HG03378 (cell line): ENCODE measurements at regions not wholly inside any gene's neighbourhood (a gene's known extent, or its start where the extent isn't known, plus 50 kb on each side); places are given as distances from the start of the nearest gene placed in this dataset.

Experiments used
- ATAC-seq: cut with Tn5 transposase; IDR thresholded peaks from one replicate; pipeline ENCODE4 v1.9.1; 2021; ENCODE audit warnings: mild to moderate bottlenecking, moderate library complexity; ENCODE audit not compliant: unreplicated experiment

DNA sequence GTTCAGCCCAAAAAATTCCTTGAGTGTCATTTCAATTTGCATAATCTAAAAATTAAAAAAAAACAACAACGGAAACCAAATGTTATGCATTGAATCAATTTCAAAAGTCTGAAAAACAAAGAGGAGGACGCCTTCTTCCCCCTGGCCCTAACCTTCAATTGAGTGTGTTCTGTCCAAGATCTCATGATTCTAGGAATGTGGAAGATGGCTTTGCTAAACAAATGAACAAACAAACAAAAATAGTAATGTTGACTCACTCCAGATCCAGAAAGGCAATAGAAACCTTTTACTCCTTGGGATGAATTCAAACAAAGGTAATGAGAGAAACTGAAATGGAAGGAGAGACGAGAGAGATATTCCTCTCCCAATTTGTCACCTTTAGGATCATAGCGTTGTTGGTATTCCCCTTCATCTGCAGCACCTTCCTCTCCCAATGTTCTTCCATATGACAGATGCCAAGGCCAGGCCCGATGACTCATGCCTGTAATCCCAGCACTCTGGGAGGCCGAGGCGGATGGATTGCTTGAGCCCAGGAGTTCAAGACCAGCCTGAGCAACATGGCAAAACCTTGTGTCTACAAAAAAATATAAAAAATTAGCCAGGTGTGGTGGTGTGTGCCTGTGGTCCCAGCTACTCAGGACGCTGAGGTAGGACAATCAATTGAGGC is 109.2 kb upstream of the ADGRF1 start:
- no peak for ATAC-seq

DNA sequence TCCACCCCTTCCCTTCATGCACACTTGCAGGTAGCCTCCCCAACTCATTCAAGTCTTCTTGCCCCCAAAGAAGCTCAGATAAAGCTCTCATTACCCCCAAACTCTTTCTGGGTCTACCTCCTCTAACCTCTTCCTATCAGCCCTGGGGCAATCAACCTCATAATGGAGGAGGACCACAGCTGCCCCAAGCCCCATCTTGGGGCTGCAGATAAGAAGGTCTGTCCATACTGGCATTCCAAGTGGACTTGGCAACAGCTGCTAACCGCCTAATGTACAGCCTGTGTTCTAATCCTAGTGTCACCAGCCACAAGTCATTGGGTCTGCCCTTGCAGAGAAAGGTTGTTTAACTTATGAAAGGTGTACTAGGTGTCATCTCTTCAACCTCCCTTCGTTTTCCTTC is 107.4 kb upstream of the ADGRF1 start:
- no peak for ATAC-seq

DNA sequence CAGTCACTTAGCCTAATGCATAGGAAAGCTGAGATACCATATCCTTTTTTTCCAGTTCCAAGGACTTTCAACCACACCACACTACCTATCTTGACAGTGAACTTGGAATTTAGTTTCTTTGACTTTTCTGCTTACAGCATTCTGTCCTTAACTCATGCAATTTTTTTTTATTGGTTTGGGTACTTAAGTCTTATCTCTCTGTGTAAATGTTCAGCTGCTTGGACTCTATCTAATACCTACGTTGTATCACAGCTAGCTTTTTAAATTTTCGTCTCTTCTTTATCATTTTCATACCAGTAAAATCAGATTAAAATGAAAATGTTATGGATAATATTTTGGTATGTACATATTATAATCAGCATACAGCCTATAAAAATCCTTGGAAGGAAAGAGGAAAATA is 106.9 kb upstream of the ADGRF1 start:
- ATAC-seq = no peak

DNA sequence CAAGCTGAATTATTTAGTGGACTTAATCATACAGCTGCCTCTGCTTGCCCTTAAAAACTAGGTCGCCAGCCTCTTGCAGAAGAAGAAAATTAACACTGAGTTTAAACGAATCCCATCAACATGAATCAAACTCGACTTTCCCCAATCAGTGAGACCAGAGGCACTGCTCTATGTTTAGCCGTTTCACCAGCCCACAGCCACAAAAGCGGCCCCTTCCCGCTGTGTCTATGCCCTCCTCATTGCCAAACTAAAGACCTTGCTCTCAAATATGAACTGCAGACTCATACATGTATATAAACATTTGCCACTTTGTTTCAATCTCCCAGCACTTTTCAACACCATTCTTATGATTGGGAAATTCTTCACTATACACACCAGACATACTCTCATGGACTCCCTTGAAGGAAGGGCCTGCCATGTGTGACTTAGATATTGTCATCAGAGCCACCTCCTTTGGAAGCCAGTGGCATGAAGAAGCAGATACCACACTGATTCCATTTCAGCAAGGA is 105.8 kb upstream of the ADGRF1 start:
- no peak for ATAC-seq

DNA sequence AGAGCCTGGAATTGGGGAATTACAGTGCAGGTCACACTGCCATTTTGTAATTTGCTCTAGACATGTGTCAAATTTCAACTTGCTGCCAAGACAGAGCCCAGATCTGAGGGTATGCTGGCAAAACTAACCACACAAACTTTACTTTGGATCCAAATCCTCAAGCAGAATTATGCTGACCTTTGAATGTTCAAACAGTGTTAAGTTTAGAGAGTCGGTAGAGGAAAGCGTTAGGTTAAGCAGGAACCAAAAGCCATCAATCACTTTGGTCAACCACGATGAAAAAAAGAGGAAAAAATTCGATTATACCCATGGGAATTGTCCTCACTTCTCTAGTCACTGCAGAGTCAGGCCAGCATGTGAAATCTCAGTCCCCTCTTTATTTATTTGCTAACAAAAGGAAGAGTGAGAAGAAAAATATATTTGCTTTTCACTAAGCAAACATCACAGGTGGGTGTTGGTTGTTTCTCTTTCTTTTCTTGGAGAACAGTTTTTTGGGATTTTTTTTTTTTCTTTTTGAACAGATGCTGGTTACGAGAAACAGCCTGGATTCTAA is 105.1 kb upstream of the ADGRF1 start:
- ATAC-seq = no peak

DNA sequence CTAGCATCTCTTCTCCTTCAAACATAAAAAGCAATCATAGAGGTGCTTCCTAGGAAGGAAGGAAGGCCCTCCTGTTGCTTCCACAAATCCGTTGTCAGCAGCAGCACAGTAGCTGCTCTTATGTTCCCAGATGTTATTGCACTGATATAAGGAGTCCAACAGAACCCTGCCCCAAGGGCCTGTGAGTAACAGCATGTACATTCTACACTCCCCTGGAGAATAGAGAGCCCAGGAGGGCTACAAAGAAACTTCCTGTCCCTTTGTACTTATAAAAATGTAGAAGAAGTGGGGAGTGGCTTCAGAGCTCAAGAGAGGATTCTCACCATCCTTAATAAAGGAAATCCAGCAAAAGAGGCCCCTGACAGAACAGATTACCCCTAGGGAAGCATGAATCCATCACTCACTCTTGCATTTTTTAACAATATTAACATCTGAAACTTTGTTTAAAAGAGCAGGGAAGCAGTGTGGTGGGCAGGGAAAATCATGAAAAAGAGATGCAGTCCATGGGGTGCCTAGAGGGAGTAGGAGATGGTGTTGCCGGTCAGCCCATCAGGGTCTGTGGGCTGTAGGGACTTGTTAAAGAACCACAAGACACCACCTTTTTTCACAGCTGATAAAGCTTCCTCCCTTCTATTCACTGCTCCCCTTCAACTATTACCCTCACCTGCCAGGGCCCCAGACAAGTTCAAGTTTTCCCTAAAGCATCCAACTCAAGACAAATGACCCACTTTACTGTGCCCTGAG is 104.5 kb upstream of the ADGRF1 start:
- no peak for ATAC-seq

DNA sequence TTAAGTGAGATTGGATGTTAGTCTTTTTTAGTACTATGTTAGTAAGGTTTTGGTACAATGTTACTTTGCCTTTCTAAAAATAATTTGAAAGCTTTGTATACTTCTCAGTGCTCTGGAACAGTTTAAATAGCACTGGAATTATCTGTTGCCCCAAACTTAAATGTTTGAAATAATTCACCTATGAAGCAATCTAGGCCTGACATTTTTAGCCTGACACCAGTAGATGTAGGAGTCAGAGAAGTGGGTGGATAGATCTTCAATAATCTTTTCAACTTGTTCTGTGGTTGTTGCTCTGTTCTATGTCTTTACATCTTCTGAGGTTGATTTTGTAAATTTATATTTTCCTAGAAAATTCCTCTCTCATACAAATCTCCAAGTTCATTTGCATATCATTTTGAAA is 103.1 kb upstream of the ADGRF1 start:
- ATAC-seq = no peak

DNA sequence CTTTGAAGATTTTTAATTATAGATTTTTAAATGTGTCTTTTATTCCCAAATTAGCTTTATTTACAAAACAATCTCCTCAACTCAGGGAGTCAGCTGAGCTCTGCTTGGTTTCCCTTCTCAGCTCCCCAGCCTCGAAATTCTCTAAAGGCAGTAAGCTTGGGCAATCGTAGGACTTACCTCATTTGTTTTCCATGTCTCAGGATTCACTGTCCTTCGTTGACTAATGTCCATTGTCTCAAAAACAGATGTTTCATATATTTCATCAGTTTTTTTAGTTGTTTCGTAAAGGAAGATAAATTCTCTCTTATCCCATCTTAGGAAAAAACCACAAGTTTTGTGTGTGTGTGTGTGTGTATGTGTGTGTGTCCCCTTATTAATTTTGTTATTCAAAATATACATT is 102.2 kb upstream of the ADGRF1 start:
- ATAC-seq = no peak

DNA sequence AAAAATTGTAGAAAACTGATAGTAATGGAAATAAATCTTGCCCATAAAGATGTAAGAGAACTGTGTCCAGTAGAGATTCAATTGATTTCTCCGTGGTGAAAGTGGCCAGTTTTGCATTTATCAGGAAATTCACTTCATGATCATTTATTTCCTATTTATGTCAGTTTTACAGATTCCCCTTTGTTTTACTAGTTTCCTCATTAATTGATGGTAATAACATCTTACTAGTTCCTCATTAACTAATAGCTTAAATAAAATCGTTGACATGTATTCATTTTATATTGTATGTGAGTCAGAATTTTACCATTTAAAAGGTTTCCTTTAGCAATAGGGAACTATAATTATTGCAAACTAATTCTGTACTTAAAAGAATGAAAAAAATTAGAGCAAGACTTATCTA is 99.8 kb upstream of the ADGRF1 start:
- ATAC-seq = no peak

DNA sequence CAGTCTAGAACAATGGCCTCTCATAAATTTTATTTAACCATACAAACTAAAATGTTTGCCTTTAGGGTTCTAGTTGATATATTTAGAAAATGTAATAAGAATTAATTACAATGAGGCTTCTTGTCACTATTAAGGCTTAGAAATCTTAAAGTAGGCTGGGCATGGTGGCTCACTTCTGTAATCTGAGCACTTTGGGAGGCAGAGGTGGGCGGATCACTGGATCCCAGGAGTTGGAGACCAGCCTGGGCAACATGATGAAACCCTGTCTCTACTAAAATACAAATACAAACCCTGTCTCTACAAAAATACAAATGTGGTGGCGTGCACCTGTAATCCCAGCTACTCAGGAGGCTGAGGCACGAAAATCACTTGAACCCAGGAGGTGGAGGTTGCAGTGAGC is 99.0 kb upstream of the ADGRF1 start:
- ATAC-seq = no peak

DNA sequence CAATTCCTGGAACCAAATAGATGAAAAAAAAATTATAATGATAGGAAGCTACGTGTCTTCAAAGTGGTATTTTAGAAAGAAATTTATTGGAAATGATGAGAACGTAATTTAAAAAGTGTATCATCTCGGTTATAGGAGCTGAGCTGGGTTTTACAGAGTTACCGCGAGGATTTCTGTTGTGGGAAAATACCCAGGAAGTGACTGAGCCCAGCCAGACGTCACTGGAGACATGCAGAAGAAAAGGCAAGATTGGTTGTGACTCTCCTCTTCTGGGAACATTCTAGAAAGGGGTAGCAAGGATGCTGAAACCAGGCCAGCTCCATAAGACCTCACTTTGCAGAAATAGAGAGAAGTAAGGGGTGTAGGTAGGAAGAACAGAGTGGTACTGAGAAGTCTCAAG is 95.9 kb upstream of the ADGRF1 start:
- ATAC-seq = no peak

DNA sequence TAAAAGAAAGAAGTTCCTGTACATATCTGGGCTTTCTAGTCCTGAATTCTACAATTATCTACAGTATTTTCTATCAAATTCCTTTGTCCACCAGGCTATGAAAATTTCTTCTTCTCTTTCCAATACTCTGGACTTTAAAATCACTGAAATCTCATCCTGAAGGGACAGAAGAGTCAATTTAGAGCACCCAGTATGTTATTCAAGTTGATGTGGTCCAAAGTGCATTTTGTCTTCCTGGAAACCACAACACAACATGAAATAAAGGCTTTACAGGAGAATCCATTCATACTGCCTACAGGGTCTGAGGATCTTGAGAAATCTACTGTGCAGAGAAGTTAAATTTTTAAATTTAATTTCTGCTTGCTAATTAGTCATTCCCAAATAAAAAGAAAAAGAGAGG is 94.9 kb upstream of the ADGRF1 start:
- no peak for ATAC-seq

DNA sequence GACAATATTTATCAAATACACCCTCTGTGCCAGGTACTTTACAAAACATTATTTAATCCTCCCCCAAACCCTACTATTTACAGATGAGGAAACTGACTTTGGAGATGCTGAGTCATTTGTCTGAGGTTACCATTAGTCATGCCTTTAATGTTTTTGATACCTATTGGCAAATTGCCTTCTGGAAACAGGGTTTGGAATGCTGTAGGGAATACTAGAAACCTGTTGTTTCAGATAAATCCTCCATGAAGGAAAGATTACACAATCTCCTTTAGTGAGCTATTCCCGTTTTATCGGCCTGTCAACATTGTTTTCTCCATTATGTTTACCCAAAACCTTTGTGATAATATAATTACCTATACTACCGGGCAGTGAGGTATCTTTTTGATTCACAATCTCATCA is 93.6 kb upstream of the ADGRF1 start:
- ATAC-seq = no peak

DNA sequence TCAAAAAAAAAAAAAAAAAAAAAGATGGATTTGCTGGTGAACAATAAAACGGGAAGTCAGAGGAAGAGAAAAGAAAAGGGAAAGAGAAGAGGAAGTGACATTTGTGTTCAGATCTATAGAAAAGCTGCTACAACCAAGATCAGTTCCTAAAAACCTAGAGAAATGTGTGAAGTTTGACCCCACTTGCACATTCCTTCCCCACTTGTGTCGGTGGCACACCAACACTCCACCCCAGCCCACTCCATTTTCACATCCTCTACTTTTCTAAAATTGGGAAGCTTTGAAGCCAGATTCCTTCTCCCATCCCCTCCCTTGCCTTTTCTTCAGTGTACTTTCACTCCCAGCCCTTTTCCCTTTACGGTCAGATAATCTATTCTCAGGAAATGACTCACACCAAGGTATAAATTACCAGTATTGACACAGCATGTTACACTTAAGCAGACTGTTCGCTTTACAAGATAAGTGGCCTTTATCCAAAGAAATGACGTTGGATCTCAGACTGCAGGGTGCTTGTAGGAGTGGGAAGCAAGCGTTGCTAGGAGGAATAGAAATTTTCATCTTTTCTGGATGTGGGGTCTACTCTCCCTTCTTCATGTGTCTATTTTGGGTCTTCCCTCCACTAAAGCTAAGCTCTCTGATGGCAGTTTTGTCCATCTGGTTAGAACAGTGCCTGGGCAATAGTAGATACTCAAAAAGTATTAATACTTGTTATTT is 92.5 kb upstream of the ADGRF1 start:
- no peak for ATAC-seq

DNA sequence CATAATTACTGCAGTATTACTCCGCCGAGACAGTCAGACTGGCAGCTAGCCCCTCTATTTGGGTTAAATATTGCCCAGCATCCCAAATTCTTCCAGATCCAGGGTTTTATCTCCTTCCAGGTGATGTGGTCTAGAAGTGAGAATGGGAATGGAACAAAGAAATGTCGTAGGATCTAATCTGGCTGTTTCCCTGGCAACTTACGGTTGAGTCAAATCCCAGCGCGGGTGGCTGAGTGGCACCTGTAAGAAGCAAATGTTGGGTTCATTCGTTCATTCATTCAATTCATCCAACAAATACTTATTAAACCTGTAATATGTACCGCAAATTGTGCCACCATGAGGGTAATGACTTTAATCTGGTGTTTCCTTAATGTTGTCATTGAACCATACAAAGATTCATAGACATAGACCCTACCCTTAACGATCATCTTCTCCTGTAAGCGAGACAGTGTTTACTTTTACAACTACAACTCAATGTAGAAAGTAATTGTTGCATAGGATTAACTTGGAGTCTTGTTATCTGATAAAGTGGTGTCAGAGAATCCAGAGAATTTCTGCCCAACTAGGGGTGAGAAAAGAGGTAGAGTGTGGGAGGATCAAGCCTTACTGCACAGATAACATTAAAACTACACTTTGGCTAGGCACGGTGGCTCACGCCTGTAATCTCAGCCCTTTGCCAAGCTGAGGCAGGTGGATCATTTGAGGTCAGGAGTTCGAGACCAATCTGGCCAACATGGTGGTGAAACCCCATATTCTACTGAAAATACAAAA is 91.3 kb upstream of the ADGRF1 start:
- ATAC-seq = no peak

DNA sequence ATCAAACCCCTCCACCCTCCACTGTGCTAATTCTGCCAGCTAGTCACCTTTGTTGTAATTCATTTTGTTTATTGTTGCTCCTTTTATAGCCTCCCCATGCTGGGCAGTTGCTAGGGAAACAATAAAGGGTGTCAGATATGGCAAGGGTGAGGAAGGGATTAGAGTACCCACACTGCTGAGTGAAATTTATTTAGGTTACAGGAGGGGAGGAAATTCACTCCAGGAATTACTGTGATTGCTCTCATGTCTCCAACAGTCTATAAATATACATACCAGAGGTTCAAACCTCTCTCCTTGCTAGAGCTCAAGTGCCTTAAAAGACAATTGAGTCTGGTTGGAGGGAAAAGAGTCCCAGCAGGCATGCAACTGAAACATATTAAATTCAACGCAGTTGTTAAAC is 90.6 kb upstream of the ADGRF1 start:
- no peak for ATAC-seq

DNA sequence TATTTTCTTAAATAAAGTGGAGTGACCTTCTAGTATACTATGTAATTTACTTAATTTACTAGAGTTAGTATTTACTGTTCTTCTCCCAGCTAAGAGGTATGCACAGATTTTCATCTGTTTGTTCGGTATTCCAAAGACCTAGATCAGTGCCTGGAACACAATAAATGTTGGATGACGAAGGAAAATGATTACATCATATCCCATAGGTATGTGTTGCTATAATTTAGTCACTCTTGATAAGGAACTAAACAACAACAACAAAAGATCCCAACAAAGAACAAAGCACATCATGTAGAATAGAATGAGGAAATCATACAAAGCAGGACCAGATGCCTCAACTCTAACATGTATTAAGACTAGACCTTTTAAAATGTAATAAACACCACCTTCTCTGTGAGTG is 89.6 kb upstream of the ADGRF1 start:
- no peak for ATAC-seq

DNA sequence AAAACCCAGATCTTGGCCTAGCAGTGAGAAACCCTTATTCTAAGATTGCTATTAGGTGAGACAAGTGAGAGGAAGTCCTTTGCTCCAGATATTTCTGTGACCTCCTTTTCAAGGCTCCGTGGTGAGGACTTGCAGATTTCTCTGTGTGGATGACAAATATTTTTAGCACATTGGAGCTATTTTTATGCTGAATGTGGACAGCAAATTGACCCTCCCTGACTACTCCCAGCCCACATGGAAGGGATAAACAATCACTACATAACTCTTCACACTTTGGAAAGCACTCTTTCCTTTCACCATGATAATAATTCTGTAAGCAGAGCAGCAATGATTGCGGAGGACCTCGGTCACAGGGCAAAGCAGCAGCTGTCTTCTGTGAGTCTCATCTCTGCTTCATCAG is 88.0 kb upstream of the ADGRF1 start:
- ATAC-seq = no peak

DNA sequence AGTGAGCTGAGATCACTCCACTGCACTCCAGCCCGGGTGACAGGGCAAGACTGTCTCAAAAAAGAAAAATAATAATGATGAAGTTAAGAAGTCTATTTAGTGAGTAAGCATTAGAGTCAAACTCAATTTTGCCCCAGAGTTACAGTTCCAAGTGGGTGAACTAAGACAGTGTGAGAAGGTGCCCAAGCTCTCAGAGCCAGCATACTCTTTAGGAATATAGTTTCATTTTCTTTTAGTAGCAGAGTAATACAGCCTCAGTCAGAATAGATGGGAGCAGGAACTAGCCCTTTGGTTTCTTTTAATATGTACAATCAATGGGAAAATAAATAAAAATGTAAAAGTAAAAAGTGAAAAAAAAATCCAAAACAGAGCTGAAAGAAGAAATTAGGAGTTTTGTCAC is 87.0 kb upstream of the ADGRF1 start:
- ATAC-seq = no peak

DNA sequence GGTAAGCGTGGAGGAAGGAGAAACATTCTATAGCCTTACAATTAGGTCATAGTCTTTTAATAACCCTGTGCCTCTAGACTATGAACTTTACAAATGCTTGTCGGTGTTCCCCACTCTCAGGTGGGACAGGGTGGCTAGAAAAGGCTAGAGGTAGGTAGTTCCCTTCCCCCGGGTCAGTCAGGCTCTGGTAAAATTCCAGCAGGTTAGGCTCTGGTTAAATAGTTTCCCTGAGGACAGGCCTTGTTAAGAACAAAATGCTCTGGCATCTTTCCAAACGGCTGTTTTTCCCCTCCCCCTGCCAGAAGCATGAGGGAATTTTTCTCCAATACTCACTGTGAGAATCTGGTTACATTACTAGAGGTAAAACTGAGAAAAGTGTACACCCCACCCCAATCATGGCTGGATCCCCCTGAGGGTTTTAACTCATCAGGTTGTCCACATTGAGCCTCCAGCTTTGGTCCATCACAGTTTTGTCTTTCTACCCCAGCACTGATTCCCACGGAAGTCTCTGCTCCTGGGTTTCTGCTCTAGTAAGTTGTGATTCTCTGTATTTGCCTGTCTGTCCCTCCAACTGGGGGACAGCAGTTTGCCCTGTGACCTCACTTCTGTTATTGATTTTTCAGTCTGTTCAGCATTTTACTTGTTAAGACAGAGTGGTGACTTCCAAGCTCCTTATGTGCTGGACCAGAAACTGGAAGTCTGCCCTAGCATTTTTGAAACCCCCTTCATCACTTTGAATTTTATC is 84.7 kb upstream of the ADGRF1 start:
- ATAC-seq = no peak
